Ovary (tissue), 7 donors: ENCODE measurements at regions not wholly inside any gene's neighbourhood (a gene's known extent, or its start where the extent isn't known, plus 50 kb on each side); places are given as distances from the start of the nearest gene placed in this dataset.

ENCODE experiments used
- DNase-seq, 5 donors: peaks; one replicate each; pipeline ENCODE4 v3.0.0-alpha.2; 2019 to 2020
- H3K27ac ChIP-seq, 2 donors: fragments of 200-600 bp; one replicate each; pipeline versions ENCODE4 v1.5.1 to v1.8.0; 2019 to 2022
- H3K27me3 ChIP-seq: fragments of 200-600 bp; one replicate; pipeline ENCODE4 v1.8.0; 2022
- H3K36me3 ChIP-seq: fragments of 200-600 bp; sonication (generic); one replicate; pipeline ENCODE4 v1.5.1; 2019
- H3K4me1 ChIP-seq: one replicate; pipeline ENCODE4 v1.8.1; 2013; ENCODE audit warnings: mild to moderate bottlenecking, moderate library complexity; ENCODE audit not compliant: insufficient read depth
- H3K4me3 ChIP-seq: fragments of 200-600 bp; sonication (generic); one replicate; pipeline ENCODE4 v1.5.1; 2017
- H3K9me3 ChIP-seq, 2 donors: fragments of 200-600 bp in 1 of 2; sonication (generic) in 1 of 2; one replicate each; pipeline versions ENCODE4 v1.5.1 to v1.8.1; 2013 to 2019; ENCODE audit warnings: mild to moderate bottlenecking in 1 of 2, moderate library complexity in 1 of 2
- EP300 ChIP-seq: sonication (generic); formaldehyde crosslinking; IDR thresholded peaks from one replicate; pipeline ENCODE4 v1.6.1; 2017; ENCODE audit warnings: antibody characterized with exemption
- POLR2A ChIP-seq: fragments of 450-650 bp; IDR thresholded peaks from one replicate; pipeline ENCODE4 v1.6.1; 2017; ENCODE audit warnings: antibody characterized with exemption, mild to moderate bottlenecking, moderate library complexity
- WGBS, 3 donors: extraction: QIAGEN DNeasy Blood & Tissue Kit in 1 of 3; methylation state at CpG; one replicate each; pipeline versions ENCODE4 v1.1.5 to v1.1.7; 2013 to 2017; 5-methylcytosine and 5-hydroxymethylcytosine counted together
- intact Hi-C, 4 donors: fragments of 100-400 bp; cut with DNase I; formaldehyde crosslinking; loops; one replicate each; pipeline versions ENCODE4 v1.11.0 to v1.15.1; 2022 to 2023
- TF ChIP-seq, protein P1 (sequence below), 3 donors: fragments of 450-650 bp in 2 of 3; fragments of 200-600 bp in 1 of 3; IDR thresholded peaks; one replicate each; pipeline versions ENCODE4 v1.5.1 to v1.8.0; 2016 to 2022; ENCODE audit warnings: antibody characterized with exemption in 3 of 3, mild to moderate bottlenecking in 1 of 3
- donor health status: DM: no; HTN: no; CAD: no; lungs with moderate emphysema.
- donor health status: DM: no; HTN: no; CAD: no.
- donor health status: Bipolar disorder and iron deficiency.
- donor health status: DM: no; HTN: no; CAD: no.
- donor health status: DM: yes; HTN: yes; CAD: no.

DNA sequence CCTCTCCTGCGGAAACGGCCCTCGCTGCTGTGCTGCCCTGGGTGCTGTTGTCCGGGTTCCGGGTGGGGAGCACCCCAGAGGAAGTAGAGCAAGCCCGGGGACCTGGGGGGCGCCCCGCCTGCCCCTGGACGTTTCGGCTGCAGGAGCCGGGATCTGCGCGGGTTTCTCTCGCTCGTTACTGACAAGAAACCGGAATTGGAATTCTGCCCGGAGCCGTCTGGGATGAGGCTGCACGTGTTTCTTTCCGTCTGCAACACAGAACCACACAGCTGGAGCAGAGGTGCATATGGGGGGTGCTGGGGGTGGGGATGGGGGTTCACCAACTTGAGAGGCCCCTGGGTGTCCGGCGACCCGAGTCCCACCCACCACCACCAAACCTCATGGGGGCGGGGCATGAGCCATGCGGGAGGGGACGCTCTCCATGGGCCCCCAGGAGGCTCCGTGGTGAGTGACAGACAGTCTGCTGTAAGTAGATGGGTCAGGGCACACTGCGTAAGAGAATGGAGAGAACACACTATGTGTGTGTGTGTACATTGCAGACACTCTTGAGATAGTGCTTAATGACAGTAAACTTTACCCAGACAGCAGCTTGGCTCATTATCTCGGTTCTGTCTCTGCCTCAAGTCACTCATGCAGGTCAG, 261.4 kb upstream of the C1orf174 start:
- WGBS, 3 donors, result 42 to 46% (median 43%) methylated on average over 29 of the region's 29 CpGs
- intact Hi-C loops, result no loop called here
- no peak for TF ChIP-seq EP300
- TF ChIP-seq POLR2A, result no peak
- TF ChIP-seq, protein P1, sequence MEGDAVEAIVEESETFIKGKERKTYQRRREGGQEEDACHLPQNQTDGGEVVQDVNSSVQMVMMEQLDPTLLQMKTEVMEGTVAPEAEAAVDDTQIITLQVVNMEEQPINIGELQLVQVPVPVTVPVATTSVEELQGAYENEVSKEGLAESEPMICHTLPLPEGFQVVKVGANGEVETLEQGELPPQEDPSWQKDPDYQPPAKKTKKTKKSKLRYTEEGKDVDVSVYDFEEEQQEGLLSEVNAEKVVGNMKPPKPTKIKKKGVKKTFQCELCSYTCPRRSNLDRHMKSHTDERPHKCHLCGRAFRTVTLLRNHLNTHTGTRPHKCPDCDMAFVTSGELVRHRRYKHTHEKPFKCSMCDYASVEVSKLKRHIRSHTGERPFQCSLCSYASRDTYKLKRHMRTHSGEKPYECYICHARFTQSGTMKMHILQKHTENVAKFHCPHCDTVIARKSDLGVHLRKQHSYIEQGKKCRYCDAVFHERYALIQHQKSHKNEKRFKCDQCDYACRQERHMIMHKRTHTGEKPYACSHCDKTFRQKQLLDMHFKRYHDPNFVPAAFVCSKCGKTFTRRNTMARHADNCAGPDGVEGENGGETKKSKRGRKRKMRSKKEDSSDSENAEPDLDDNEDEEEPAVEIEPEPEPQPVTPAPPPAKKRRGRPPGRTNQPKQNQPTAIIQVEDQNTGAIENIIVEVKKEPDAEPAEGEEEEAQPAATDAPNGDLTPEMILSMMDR (IDR thresholded peaks at IDR 0.05), result no peak
- Histone ChIP-seq H3K4me3 (no peak overlapping the region), H3K27ac (no peak overlapping the region), H3K36me3 (no peaks in the 10 kb centered on the region), H3K4me1 (no peaks in the 10 kb centered on the region), H3K27me3 (no peaks in the 10 kb centered on the region), H3K9me3 (no peaks in the 10 kb centered on the region)
- no peak for DNase-seq

- H3K9me3 ChIP-seq, result no peaks in the 10 kb centered on the region
- 74 to 76% (median 75%) methylated on average over 4 of the region's 4 CpGs for WGBS, 3 donors
- intact Hi-C loops, result no loop called here
- H3K4me1 ChIP-seq, result no peaks in the 10 kb centered on the region
- DNase-seq, result no peak
- H3K27me3 ChIP-seq, result no peaks in the 10 kb centered on the region
- H3K36me3 ChIP-seq, result no peaks in the 10 kb centered on the region
- H3K4me3 ChIP-seq, result no peak overlapping the region
- TF ChIP-seq, protein P1 (IDR thresholded peaks at IDR 0.05), result no peak
- TF ChIP-seq POLR2A (no peak), EP300 (no peak)
- no peak overlapping the region for H3K27ac ChIP-seq
These were observed 264.9 kb upstream of the C1orf174 start for GRCh38 chr1:4164965-4165364.

GRCh38 chr1:4165686-4166300, 265.7 kb upstream of the C1orf174 start:
- Histone ChIP-seq H3K4me3 (no peak overlapping the region), H3K4me1 (no peaks in the 10 kb centered on the region), H3K27ac (no peak overlapping the region), H3K36me3 (no peaks in the 10 kb centered on the region), H3K9me3 (no peaks in the 10 kb centered on the region), H3K27me3 (no peaks in the 10 kb centered on the region)
- no peak for DNase-seq
- intact Hi-C loops, result no loop called here
- 17 to 32% (median 20%) methylated on average over 16 of the region's 16 CpGs for WGBS, 3 donors
- no peak for TF ChIP-seq EP300
- TF ChIP-seq POLR2A, result no peak
- TF ChIP-seq, protein P1 (IDR thresholded peaks at IDR 0.05), result no peak

GRCh38 chr1:4166713-4167112, 266.6 kb upstream of the C1orf174 start:
- Histone ChIP-seq H3K36me3 (no peaks in the 10 kb centered on the region), H3K27me3 (no peaks in the 10 kb centered on the region), H3K9me3 (no peaks in the 10 kb centered on the region), H3K4me3 (no peak overlapping the region), H3K4me1 (no peaks in the 10 kb centered on the region), H3K27ac (no peak overlapping the region)
- no peak for DNase-seq
- intact Hi-C loops, result no loop called here
- 13 to 17% (median 15%) methylated on average over 5 of the region's 5 CpGs for WGBS, 3 donors
- no peak for TF ChIP-seq EP300
- TF ChIP-seq, protein P1 (IDR thresholded peaks at IDR 0.05), result no peak
- no peak for TF ChIP-seq POLR2A
